GM13977 (cell line): ENCODE measurements at regions not wholly inside any gene's neighbourhood (a gene's known extent, or its start where the extent isn't known, plus 50 kb on each side); places are given as distances from the start of the nearest gene placed in this dataset.
"Not testable (repeated sequence)": the region's sequence is repeated elsewhere in the genome, so short reads cannot be mapped to it uniquely, and the experiment has no call there.

Source experiments
- DNase-seq: peaks from one replicate; pipeline ENCODE4 v3.0.0; 2012; ENCODE audit warnings: low spot score
- in situ Hi-C: fragments of 300-500 bp; cut with MboI; formaldehyde crosslinking; loops from one replicate; pipeline ENCODE4 v1.12.0; 2022; ENCODE audit warnings: low sequenced_read_pairs, low pct_unique_long_range_greater_than_20kb, mixed read lengths, inconsistent platforms; ENCODE audit not compliant: unreplicated experiment
- TF ChIP-seq, protein P1 (sequence below): IDR thresholded peaks from 2 replicates; pipeline ENCODE4 v1.5.1; 2012; ENCODE audit warnings: mild to moderate bottlenecking, control low read depth; ENCODE audit not compliant: insufficient read depth; ENCODE audit errors: extremely low read depth, missing control alignments

DNA sequence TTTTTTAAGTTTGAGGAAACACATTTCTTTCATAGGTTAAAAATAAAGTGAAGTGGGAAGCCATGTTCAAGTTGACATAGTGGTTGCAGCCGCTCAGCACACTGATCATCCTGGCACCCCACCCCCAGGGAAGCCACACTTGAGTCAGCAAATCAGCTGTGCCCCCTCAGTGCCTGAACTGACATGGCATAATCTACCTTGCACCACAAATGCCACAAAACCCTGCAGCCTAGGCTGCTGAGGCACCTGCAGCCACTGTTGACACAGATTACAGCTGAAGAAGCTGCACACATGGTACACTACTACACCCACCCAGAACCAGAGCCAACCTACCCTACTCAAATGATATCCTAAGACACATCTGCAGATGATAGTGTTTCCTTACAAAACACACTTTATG lies 77.5 kb upstream of the RIMS1 start:
- in situ Hi-C loops: no loop called here
- TF ChIP-seq, protein P1, sequence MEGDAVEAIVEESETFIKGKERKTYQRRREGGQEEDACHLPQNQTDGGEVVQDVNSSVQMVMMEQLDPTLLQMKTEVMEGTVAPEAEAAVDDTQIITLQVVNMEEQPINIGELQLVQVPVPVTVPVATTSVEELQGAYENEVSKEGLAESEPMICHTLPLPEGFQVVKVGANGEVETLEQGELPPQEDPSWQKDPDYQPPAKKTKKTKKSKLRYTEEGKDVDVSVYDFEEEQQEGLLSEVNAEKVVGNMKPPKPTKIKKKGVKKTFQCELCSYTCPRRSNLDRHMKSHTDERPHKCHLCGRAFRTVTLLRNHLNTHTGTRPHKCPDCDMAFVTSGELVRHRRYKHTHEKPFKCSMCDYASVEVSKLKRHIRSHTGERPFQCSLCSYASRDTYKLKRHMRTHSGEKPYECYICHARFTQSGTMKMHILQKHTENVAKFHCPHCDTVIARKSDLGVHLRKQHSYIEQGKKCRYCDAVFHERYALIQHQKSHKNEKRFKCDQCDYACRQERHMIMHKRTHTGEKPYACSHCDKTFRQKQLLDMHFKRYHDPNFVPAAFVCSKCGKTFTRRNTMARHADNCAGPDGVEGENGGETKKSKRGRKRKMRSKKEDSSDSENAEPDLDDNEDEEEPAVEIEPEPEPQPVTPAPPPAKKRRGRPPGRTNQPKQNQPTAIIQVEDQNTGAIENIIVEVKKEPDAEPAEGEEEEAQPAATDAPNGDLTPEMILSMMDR: no peak
- no peak for DNase-seq

DNA sequence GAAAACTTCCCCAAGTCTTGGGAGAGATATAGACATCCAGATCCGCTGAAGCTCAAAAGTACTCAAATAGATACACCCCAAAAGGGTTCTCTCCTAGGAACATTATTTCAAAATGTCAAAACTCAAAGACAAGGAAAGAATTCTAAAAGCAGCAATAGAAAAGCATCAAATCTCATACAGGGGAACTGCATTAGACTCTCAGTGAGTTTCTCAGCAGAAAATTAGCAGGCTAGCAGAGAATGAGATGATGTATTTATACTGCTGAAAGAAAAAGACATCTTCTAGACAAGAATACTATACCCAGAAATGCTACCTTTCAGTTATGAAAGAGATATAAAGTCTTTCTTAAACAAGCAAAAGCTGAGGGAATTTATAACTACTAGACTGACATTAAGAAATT lies 75.5 kb upstream of the RIMS1 start:
- in situ Hi-C loops: no loop called here
- no peak for DNase-seq
- TF ChIP-seq, protein P1: no peak

DNA sequence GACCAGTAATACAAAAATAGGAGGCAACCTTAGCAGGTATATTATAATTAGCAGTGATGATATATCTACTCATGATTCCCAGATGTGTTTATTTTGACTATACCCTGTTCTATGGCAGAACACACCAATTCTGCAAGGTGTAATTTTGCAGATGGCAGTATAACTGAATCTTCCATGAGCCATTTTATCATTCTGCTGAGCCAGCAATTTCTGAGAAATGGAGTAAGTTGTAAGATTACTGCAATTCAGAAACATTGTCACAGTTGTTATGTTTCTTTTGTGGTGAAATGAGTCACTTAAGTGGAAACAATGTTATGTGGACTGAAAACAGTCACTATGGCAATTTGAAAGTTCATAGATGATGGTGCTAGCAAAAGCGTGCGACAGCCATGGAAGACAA lies 63.7 kb upstream of the RIMS1 start:
- in situ Hi-C loops: no loop called here
- no peak for DNase-seq

GRCh38 chr6:71832110-71832764 lies 54.1 kb upstream of the RIMS1 start:
- DNase-seq, in situ Hi-C loops: not testable (repeated sequence)

More for the DNA sequence above, 63.7 kb upstream of the RIMS1 start:
- TF ChIP-seq, protein P1: no peak
